EL (cell line): ENCODE measurements at regions not wholly inside any gene's neighbourhood (a gene's known extent, or its start where the extent isn't known, plus 50 kb on each side); places are given as distances from the start of the nearest gene placed in this dataset.

Experiments used
- DNase-seq: peaks from one replicate; pipeline ENCODE4 v3.0.0-alpha.2; 2016

DNA sequence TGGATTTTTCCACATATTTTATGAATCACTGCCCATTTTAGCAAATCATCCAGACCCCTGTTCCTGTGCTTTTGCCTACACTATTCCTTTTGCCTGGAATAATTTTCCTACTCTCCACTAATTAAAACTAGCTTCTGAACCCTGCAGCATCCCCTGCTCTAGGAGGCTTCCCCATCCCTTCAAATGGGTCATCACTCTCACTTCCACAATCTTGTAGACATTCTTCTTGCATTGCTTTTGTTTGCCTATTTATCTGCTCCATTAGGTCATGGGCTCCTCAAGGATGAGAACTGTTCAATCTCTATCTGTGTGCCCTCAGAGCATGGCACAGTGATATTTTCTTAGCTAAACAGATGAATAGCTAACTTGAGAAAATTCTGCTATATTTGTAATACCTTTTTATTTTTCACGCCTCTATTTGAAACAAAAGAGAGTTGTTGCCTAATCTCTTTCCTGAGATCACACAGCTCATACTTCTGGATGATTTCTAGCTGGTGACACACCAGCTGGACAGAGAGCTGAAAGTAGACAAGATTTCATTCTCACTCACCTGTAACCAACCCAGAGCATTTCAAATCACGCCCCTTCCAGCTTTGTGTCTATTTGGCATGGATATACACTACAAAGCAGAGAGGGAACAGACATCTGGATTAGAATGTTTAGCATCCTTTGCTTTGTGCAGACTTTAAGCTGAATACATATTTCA is 466.0 kb downstream of the FOXO1 start:
- no peak for DNase-seq

DNA sequence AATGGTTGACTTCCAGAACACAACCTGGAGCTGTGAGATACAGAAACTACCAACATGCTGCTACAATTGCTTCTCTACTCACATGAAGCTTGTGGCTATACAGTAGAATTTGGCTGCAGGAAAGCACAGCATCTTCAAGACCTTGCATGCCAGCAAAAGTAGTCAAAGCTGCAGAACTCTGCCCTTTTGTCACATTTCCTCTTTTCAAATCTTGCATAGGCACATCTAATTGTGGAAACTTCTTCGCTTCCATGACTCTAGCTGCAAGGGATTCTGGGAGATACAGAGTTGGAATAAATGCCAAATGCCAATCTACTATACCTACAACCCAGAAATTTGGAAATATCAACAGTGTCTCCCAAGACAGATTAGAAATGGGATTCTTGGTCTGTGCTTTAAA is 462.2 kb downstream of the FOXO1 start:
- DNase-seq, result no peak

DNA sequence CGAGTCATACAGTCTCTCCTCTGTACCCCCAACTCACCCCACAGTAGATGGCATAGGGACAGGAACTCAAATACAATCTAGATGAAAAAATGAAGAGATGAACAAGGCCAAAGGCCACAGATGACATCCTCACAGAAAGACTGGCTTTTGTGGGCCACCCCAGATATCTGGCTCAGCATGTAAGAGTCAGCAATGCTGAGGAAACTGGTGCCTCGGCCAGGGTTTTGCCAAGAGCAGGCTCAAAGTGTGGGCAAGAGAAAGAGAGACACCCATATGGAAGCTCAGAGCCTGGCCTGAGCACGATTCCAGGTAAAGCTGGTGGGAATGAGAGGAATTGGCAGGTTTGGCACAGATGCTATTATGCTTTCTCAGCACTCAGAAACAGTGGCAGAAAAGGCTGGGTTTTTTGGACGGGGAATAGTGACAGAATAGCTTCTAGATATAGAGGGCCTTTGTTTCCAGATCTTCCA is 460.6 kb downstream of the FOXO1 start:
- no peak for DNase-seq

DNA sequence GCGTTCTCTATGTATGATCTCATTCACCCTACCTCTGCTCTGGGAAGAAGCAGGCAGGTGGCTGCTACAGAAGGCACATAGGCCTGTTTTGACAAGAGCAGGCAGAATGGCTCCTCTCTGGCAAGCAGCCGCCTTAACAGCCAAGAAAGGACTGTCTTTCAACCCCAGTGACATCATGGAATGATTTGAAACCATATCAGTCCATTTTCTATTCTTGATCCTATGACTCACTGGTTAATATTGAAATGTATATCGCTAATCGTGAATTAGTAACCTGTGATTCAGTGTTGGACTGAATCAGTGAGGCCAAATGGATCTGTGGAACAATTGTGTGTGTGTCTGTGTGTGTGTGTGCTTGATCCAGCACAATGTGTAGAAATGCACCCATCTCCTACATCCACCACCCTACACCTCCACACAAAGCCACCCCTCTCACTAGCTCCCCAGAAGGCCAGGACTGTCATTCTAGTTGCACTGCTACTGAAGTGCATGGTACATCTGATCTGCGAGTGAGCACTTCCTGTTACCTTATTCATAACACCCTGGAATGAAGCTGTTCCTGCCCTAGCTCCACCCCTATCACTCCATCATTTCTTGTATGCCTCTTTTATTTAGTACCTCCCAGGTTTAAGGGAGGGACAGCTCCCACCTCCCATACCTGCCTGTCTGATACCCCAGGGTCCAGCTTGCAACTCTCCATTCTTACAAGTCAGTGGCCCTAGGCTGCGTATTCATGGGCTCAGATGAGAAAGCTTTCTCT is 460.0 kb downstream of the FOXO1 start:
- DNase-seq, result no peak

DNA sequence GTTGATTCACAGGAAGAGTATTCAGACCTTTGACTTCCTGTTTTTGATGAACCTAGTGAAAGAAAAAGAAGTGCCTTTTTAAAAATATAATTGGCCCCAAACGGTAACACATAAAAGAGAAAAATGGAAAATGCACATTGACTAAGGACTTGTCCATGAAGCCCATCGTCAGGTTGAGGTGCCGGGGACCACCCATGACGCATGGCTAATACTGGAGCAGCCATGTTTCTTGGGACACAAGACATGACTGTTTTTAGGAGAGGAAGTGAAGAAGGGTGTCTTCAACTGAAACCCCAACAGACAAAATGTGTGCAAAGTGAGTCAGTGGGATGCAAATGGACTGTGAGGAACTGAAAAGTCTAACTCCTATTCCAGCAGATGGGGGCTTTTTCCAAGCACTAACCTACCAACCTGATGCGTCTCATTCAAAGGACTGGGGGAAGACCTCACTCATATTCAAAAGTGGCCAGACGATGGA is 459.4 kb downstream of the FOXO1 start:
- DNase-seq, result no peak

DNA sequence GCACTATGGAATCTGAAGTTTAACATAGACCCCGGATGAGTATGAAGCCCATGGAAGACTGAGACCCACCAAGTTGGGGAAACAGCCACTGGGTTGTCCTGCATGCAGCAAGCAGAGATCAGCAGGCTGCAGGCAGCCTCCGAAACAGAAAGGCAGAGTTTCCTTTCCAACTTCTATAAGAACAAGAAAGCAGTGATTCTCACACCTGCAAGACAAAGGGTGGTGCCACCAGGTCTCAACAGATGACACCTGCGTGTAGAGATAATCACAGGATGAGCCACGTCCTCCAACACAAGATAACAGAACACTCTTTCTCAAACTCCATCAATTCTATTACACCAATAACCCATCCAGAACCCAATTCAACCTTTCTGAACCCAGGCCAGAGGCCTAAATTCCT is 457.9 kb downstream of the FOXO1 start:
- no peak for DNase-seq

DNA sequence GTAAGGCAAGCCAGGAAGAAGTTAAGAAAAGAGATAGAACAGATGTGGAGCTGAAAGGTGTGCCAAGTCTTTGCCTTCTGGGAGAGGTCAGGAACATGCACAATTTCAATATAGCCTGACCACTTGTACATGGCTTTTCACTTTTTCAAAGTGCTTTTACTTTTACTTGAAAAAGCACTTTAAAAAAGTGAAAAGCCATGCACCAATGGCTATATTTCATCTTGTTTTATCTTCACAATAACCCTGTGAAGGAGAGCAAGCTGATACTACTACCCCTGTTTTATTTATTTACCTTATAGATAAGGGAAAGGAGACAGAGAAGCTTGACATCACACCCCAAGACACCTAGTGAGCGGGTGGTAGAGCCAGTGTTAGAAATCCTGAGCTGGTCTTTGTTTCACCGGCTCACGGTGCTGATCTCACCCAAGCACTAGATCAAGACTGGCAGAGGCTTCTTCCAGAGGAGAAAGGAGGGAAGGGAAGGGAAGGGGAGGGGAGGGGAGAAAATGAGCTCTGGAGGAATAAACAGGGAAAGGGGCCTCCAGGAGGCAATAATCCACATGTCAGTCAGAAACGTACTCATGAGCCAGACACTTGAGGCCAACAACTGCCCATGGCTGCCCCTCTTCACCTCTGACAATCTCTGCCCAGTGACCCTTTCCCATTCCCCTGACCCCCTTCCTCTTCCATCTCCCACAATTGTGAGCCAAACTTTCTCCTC is 455.4 kb downstream of the FOXO1 start:
- DNase-seq, result no peak

DNA sequence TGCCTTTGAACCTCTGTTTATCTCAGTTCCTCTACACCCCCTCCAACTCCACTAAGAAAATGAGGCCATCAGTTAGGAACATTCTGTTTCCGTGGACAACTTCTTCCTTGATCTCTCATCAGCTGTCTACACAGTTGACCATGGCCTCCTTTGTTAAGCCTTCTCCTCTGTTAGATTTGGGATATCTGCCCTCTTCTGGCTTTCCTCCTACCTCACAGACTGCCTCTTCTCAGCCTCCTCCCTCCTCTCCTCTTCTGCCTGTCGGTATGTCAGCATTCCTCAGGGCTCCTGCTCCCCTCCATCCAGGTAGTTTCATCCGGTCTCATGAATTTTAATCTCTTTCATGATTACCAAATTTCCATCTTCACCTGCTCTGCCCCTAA is 454.9 kb downstream of the FOXO1 start:
- DNase-seq, result no peak

DNA sequence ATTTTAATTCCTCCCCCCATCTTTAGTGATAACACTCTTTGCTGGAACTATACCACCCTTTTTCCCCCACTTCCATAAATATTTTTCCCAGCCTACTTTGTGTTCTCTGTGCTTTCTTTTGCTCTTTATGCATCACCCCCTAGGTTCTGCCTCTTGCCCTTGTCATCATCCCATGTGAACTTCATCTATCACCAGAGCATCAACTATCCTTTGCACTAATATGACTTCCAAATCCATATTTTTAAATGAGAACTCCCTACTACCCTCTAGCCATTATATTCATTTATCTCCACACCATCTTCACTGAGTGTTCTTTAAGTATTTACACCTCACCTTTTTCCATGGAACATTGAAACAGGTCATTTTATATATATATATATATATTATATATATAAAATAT is 452.7 kb downstream of the FOXO1 start:
- no peak for DNase-seq

DNA sequence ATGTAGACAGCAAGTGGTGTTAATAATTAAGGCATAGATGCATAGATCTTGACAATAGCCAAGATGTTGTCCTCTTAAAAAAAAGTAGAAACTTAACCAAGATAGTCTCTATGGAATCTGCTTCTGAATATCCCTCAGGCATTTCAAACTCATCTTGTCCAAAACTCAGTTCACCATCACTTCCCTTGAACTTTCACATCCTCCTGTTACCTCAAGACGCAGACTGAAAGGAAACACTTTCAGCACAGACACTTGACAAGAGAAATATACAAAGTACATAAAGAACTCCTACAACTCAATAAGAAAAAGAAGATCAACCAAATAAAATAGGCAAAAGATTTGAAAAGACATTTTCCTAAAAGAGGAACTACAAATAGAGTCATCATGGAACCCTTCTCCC is 451.1 kb downstream of the FOXO1 start:
- DNase-seq, result no peak

DNA sequence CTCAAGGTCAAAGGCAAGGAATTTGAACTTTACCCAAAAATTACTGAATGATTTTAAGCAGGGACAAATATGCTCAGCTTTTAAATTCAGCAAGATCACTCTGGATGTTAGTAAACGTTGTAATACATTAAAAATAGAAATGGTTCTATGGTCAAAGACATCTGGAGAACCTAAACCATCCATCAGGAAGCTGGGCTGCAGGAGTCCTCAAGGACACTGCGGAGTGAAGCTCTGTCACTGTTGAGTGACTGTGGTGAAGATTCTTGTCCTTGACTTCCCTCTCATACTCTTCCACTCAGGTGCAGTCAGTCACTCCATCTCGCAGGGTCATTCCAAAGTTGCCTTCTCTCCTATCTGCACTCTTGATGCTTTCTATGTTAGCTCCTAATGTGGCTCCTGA is 450.7 kb downstream of the FOXO1 start:
- no peak for DNase-seq

DNA sequence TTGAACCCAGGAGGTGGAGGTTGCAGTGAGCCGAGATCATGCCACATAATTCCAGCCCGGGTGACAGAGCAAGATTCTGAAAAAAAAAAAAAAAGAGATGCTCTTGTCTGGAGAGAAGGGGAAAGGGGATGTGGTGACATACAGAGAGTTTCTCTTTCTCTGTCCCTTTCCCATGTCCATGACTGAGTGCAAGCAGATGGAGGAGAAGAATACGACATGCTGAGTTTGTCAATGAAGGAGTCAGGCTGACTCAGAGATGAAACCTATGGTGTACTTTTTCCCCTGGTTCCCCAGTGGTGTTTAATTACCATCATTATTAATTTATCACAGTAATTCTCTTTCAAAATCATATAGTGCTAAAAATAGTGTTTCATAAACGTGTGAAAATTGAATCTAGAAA is 448.8 kb downstream of the FOXO1 start:
- no peak for DNase-seq

DNA sequence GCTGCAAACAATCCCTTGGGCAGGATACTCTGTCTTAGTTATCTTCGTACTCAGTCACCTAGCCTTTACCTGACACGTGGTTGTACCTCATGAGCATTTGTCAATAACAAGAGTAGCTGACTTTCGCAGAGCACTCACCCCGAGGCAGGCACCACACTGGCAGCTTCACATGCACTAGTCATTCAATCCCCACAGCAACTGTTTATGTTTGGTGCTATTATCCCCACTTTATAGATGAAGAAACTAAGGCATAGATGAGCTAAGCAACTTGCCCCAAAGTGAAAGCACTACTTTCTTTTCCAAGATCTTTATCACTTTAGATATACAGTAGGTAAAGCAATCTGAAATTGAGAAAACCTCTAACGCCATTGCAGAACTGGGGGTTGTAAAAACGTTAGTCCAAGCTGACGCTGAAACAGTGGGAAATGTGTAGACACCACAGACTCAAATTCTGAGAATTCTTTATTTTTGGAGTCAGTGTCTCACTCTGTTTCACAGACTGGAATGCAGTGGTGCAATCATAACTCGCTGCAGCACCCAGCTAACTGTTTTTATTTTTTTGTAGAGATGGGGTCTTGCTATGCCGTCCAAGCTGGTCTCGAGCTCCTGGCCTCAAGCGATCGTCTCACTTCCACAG is 446.0 kb downstream of the FOXO1 start:
- DNase-seq, result no peak

DNA sequence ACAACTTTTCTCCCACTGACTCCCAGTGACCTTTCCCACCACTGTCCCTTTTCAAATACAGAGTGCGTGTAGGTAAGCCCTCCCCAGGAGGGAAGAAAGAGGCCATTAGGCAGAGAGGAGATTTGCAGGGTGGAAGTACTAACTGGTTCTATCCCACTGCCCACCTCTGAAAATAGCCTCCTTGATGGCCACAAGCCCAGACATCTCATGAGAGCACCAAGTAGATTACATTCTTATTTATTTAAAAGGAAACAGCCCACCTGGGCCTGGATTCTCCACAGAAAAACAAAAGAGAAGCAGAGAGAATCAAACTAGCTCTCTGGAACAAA is 445.3 kb downstream of the FOXO1 start:
- DNase-seq, result no peak

DNA sequence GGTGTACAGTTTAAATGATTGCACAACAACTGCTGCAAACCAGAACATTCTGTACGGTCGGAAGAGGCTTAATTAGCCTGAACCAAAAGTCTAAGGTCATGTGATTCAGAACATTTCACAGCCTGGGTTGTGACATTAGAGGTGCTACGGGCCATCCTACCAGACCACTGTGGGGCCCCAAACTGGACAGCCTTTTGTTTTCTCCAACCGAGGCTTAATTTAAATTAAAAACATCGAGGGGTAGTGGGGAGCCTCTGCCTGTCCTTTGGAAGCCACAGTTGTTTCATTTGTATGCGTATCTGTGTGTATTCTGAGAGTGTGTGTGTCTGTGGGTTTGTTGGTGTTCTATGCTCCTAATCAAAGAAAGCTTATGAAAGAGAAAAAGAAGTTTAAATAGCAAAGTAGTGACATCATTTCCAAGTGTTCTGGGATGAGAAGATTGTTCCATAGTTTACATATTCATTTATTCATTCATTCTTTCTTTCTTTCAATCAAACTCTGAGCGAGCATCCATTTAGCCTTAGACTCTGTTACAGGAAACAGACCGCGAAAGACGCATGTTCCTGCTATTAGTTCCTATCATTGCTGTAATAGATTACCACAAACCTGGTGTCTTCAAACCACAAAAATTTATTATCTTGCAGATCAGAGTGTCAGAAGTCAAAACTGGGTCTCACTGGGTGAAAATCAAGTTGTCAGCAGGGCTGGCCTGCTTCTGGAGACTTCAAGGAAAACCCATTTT is 444.8 kb downstream of the FOXO1 start:
- DNase-seq, result peak; percentile 51

DNA sequence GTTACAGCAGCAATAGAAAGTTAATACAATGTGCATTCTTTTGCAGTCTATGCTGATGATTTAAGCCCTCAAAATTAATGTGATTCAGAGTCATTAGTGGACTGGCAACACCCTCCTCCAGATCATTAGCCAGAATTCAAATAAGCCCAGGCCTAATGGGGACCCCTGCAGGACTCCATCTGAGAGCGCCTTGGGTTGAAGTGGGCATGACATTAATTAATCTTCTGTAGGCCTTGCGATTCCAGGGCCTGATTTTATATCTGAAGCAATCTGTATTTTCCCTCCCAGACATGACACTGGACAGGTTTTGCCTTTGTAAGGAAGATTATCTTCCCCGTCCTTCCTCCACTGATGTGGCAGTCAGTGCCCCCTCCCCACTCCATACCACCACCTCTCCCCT is 442.9 kb downstream of the FOXO1 start:
- DNase-seq, result no peak

DNA sequence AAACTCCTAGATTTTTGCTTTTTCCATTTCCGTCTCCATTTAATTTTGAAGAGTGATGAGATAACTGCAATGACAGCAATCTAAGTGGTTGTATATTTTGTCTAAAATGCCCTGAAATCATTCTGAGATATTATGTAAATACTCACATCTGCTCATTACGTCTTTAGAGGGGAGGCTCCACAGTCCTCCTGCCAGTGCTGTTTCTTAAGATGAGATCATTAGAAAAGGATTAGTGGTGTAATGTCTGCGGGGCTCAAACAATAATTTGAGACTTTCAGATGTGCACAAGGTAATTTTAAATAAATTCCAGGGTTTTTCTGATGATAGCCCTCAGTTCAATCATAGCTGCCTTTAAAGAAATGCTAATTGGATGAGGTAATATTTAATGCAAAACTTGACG is 437.9 kb downstream of the FOXO1 start:
- no peak for DNase-seq

DNA sequence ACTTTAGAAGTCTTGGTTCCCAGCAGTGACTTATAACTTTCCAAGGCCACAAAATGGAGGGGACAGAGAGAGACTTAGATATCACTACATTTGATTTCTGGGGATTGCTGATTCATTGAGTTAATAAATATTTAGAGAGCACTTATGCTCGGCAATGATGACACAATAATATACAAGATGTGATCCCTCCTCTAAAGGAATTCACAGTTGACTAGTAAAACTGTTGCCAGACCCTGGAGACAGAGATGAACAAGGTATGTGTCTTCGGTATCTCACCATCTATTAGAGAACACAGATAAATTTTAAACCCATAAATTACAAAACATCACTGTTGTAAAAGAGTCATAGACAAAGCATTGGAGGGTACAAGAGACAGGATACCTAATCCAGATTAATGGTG is 437.5 kb downstream of the FOXO1 start:
- no peak for DNase-seq

DNA sequence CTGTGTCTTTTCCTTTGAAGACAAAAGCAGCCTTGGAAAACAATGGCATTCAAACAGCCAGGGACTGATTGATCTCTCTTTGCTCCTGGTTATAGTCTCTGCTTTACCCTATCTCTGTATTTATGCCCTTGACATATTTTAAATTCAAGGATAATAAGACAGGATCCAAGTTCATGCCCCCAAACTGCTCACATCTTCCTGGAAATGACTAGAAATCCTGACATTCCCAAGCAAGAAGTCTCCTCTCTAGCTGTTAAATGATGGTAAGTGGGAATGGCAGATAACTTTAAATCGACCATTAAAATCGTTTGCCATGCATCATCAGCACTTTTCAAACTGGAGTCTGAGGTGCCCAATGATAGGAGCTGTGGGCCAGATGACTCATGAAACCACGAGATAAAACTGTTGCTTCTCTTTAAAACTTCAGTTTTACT is 435.6 kb downstream of the FOXO1 start:
- peak; percentile 6 for DNase-seq

DNA sequence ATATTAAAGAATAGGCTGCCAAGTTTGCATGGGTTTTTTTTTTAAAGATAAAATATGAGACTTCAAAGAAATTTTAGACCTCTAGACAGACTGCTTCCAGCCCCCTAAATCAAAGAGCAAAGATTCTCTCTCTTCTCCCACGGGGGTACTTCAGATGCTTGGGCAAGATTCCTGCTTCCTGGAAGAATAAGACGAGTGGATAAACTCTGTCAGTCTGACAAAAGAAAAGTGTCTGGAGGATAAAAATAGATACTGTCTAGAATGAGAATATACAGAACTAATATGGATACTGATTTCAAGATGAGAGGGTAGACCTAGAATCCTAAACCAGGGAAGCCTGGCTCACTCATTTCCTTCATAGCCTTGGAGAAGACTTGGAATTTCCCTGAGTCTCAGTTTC is 435.1 kb downstream of the FOXO1 start:
- no peak for DNase-seq

DNA sequence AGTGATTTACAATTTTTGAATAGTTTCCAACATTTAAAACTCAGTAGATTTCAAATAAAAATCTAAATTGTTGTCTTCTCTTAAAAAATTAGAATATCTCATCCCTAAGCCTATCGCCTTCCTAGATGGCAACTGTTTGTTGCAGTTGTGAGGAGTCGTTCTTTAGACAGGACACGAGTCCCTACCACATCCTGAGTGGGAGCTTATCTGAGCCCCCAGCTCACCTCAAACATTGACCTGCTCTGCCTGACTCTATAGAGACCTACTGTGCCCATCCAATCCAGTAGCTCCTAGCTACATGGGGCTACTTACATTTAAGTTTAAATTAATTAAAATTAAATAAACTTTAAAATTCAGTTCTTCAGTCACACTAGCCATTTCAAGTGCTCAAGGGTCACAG is 434.7 kb downstream of the FOXO1 start:
- no peak for DNase-seq

DNA sequence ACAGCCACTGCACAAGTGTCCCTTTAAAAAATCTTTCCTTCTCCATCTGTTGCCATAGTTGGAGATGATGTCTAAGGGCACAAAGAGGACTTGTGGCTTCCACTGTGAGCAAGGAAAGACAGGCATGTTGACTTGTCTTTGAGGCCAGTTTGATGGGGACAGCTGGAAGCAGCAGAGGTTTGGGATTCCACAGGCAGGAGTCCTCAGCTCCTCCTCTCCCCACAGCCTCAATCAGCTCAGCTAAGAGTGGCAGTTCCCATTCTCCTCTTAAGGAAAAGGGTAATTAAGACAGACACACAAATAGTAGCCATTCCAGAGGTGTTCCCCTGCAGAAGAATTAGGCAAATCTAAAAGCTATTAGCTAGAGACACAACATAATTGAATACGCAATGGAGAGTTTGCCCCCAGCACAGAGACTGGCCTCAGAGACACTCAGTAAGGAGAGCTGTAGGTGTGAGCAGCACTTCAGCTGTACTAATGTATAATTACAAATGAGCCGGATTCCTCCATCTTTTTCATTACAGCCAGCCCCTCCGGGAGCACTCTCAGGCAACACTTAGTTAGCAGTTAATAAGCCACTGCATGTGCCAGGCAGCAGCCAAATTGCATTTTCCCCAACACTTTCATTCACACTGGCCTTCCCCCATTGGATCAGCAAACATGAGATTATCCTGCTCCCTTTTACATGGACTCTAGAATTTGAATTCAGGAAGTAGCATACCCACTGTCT is 434.0 kb downstream of the FOXO1 start:
- no peak for DNase-seq
